Vagina (tissue), 2 donors: ENCODE measurements at regions not wholly inside any gene's neighbourhood (a gene's known extent, or its start where the extent isn't known, plus 50 kb on each side); places are given as distances from the start of the nearest gene placed in this dataset.

Experiments
- DNase-seq, 2 donors: peaks; one replicate each; pipeline ENCODE4 v3.0.0-alpha.2; 2017; ENCODE audit errors: extremely low spot score in 2 of 2
- H3K27ac ChIP-seq: fragments of 200-600 bp; sonication (generic); one replicate; pipeline ENCODE4 v1.5.1; 2019
- H3K27me3 ChIP-seq: fragments of 200-600 bp; sonication (generic); one replicate; pipeline ENCODE4 v1.5.1; 2019
- H3K36me3 ChIP-seq, 2 donors: fragments of 200-600 bp; sonication (generic); one replicate each; pipeline ENCODE4 v1.5.1; 2017 to 2019
- H3K4me1 ChIP-seq: fragments of 200-600 bp; sonication (generic); one replicate; pipeline ENCODE4 v1.5.1; 2019
- H3K4me3 ChIP-seq, 2 donors: fragments of 200-600 bp; sonication (generic); 1 replicate in 1 of 2; 2 replicates in 1 of 2; pipeline ENCODE4 v1.5.1; 2016 to 2019
- H3K9me3 ChIP-seq: fragments of 200-600 bp; sonication (generic); one replicate; pipeline ENCODE4 v1.5.1; 2019
- CTCF ChIP-seq, 3 experiments: fragments of 450-650 bp in 2 of 3; fragments of 200-600 bp in 1 of 3; sonication (generic) in 1 of 3; IDR thresholded peaks; one replicate each; pipeline ENCODE4 v1.5.1; 2017 to 2019; ENCODE audit warnings: antibody characterized with exemption in 3 of 3, mild to moderate bottlenecking in 2 of 3, moderate library complexity in 2 of 3
- POLR2A ChIP-seq, 2 donors: fragments of 450-650 bp; IDR thresholded peaks; one replicate each; pipeline ENCODE4 v1.6.1; 2017; ENCODE audit warnings: antibody characterized with exemption in 2 of 2, mild to moderate bottlenecking in 2 of 2, moderate library complexity in 2 of 2
- POLR2AphosphoS5 ChIP-seq, 2 donors: sonication (generic); formaldehyde crosslinking; IDR thresholded peaks; one replicate each; pipeline ENCODE4 v1.9.0; 2017; ENCODE audit warnings: antibody characterized with exemption in 2 of 2, mild to moderate bottlenecking in 2 of 2, low read depth in 1 of 2; ENCODE audit not compliant: insufficient read depth in 1 of 2
- intact Hi-C: fragments of 100-400 bp; cut with DNase I; formaldehyde crosslinking; loops from one replicate; pipeline ENCODE4 v1.15.1; 2023

DNA sequence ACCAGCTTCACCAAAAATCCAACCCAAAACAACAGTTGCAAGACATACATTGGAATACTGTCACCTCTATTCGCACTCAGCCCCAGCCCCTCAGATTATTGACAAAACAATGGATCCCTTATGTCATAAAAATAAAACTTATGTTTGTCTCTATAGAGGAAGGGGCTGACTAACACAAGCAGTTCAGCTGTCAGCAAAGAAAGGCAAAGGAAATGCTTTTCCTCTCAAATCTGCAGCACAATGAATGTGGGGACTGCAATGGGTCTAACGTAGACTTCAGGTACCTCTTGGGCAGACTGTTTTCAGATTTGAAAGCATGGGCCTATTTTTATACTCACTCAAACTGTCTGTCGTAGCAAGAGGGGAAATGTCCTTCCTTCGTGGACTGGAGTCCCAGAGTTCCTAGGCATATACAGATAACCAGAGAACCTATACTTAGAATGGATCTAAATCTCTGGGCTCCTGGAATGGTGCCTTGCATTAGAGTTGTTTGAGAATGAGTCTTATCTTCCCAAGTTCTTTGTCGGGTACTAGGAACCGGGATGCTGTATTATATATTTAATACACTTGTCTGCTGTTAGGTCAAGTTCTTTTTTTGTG is 307.7 kb upstream of the DDX53 start:
- no peaks in the 10 kb centered on the region for H3K36me3 ChIP-seq
- H3K4me3 ChIP-seq = no peak overlapping the region
- H3K27me3 ChIP-seq = no peaks in the 10 kb centered on the region
- DNase-seq = no peak
- H3K9me3 ChIP-seq = no peaks in the 10 kb centered on the region
- H3K4me1 ChIP-seq = no peaks in the 10 kb centered on the region
- H3K27ac ChIP-seq = no peak overlapping the region
- intact Hi-C loops = no loop called here
- TF ChIP-seq POLR2AphosphoS5 (IDR thresholded peaks at IDR 0.05; ENCODE audit: insufficient read depth in 1 of 2, low read depth in 1 of 2) = no peak
- TF ChIP-seq POLR2A (IDR thresholded peaks at IDR 0.05) = no peak
- no peak for TF ChIP-seq CTCF (IDR thresholded peaks at IDR 0.05)

DNA sequence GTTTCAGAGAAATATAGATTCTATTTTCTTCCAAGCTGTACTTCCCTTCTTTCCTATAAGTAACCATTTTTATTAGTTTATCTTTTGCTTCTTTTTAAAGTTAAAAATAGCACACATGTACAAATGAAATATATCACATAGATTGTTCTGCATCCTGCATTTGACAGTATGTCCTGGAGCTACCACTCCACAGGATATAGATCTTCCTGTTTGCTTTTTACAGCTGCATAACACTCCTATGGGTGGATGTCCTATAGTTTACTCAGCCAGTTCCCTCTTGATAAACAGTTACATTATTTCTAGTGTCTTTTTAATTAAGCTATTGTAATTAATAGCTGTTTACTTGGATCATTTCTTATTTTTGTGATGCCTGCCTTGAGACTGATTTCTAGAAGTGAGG is 301.6 kb upstream of the DDX53 start:
- H3K4me3 ChIP-seq = no peak overlapping the region
- no peak overlapping the region for H3K27ac ChIP-seq
- intact Hi-C loops = no loop called here
- TF ChIP-seq CTCF (IDR thresholded peaks at IDR 0.05) (no peak), POLR2AphosphoS5 (IDR thresholded peaks at IDR 0.05; ENCODE audit: insufficient read depth in 1 of 2, low read depth in 1 of 2) (no peak), POLR2A (IDR thresholded peaks at IDR 0.05) (no peak)
- no peaks in the 10 kb centered on the region for H3K4me1 ChIP-seq
- H3K27me3 ChIP-seq = no peaks in the 10 kb centered on the region
- H3K36me3 ChIP-seq = no peaks in the 10 kb centered on the region
- no peak for DNase-seq
- H3K9me3 ChIP-seq = no peaks in the 10 kb centered on the region

DNA sequence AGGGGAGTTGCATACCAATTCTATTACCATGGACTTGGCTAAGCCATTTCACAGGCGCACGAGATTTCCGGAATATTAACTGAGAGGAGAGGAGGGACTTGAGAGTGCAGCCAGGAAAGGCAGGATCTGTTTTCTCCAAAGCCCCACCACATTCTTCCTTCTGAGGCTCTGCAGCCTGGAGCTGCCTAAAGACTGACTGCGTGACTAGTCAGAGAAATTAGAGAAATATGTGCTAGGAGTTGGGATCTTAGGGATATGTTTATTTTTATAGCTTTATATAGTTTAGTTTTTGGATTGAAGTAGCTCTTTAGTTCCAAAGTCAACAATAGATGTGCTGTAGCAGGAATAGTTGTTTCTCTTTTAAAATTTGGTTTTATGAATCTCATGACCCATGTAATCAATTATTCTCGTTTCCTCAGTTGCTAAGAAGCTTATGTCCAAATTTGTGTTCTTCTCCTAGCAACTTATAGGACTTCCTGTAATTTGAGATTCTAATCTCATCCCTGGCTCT is 300.1 kb upstream of the DDX53 start:
- H3K27me3 ChIP-seq = no peaks in the 10 kb centered on the region
- no peaks in the 10 kb centered on the region for H3K4me1 ChIP-seq
- no peak for TF ChIP-seq CTCF (IDR thresholded peaks at IDR 0.05)
- no peak for TF ChIP-seq POLR2A (IDR thresholded peaks at IDR 0.05)
- TF ChIP-seq POLR2AphosphoS5 (IDR thresholded peaks at IDR 0.05; ENCODE audit: insufficient read depth in 1 of 2, low read depth in 1 of 2) = peak in 1 of 2 donors; percentile 28
- H3K9me3 ChIP-seq = no peaks in the 10 kb centered on the region
- intact Hi-C loops = no loop called here
- H3K36me3 ChIP-seq = no peaks in the 10 kb centered on the region
- DNase-seq = no peak
- no peak overlapping the region for H3K27ac ChIP-seq
- H3K4me3 ChIP-seq = no peak overlapping the region

DNA sequence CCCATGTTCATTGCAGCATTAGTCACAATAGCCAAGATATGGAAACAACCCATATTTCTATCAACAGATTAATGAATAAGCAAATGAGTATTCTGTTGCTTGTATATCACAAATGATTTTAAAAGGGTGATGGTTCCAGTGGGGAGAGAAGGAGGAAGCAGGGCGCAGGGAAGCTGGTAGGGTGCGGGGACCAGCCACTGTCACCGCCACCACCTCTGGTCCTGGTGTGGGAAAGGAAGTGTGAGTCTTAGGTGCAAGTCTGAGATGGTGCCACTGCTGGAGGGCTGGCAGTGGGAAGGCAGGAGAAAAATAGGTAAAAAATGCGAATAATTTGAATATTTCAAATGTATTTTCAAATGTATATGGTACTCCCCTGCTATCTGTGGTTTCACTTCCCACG is 286.8 kb upstream of the DDX53 start:
- Histone ChIP-seq H3K27me3 (no peaks in the 10 kb centered on the region), H3K36me3 (no peaks in the 10 kb centered on the region), H3K27ac (no peak overlapping the region), H3K9me3 (no peaks in the 10 kb centered on the region), H3K4me1 (no peaks in the 10 kb centered on the region), H3K4me3 (no peak overlapping the region)
- DNase-seq = no peak
- TF ChIP-seq POLR2AphosphoS5 (IDR thresholded peaks at IDR 0.05; ENCODE audit: insufficient read depth in 1 of 2, low read depth in 1 of 2) = no peak
- TF ChIP-seq CTCF (IDR thresholded peaks at IDR 0.05) = no peak
- TF ChIP-seq POLR2A (IDR thresholded peaks at IDR 0.05) = no peak
- intact Hi-C loops = no loop called here

DNA sequence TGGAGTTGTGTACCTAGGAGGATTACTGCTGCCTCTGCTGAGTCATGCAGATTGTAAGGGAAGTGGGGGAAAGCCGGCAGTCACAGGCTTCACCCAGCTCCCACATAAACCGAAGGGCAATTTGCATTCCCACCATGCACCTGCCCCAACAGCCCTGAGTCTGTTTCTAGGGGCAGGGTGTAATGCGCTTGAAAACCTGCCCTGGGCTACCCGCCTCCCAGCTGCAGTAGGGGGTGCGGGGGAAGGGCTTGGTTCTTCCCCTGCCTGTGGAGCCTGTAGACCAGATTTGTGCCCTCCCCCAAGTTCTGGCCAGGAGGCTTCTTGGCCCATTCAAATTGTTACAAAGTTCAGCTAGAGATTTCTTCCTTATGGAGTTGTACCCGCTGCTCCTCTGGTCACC is 269.2 kb upstream of the DDX53 start:
- no peak overlapping the region for H3K4me3 ChIP-seq
- TF ChIP-seq CTCF (IDR thresholded peaks at IDR 0.05) = no peak
- TF ChIP-seq POLR2A (IDR thresholded peaks at IDR 0.05) = no peak
- no peak for TF ChIP-seq POLR2AphosphoS5 (IDR thresholded peaks at IDR 0.05; ENCODE audit: insufficient read depth in 1 of 2, low read depth in 1 of 2)
- no peaks in the 10 kb centered on the region for H3K36me3 ChIP-seq
- H3K27ac ChIP-seq = no peak overlapping the region
- H3K4me1 ChIP-seq = no peaks in the 10 kb centered on the region
- intact Hi-C loops = no loop called here
- H3K9me3 ChIP-seq = no peaks in the 10 kb centered on the region
- no peaks in the 10 kb centered on the region for H3K27me3 ChIP-seq
- no peak for DNase-seq
